Endothelial cell of umbilical vein (primary cell): ENCODE measurements at regions not wholly inside any gene's neighbourhood (a gene's known extent, or its start where the extent isn't known, plus 50 kb on each side); places are given as distances from the start of the nearest gene placed in this dataset.

Experiments
- BruUV-seq: library from RNA; stranded (reverse); fragments of 400-500 nt; replicated peaks from 2 replicates; lab custom pipeline; 2021; lab: Mats Ljungman, UMichigan
- CTCF ChIA-PET: fragments of 300-600, 350-600 bp; sonication (Branson Sonifier 250); formaldehyde crosslinking; loops from one replicate; lab custom pipeline; 2021; ENCODE audit warnings: antibody characterized with exemption, inconsistent platforms; lab: Charles Lee
- POLR2A ChIA-PET: fragments of 300-600, 350-600 bp; sonication (Branson Sonifier 250); formaldehyde crosslinking; loops from one replicate; lab custom pipeline; 2021; ENCODE audit warnings: antibody characterized with exemption, inconsistent platforms; lab: Charles Lee
- DNase-seq: peaks from one replicate; pipeline ENCODE4 v3.0.0-alpha.2; 2011; ENCODE audit warnings: low read depth, low spot score
- FAIRE-seq: peaks from 2 replicates; lab custom pipeline; 2011; peaks lifted over from hg19 to GRCh38; lab: Jason Lieb, UNC
- H2AFZ ChIP-seq: 2 replicates; pipeline ENCODE4 v1.6.0; 2012; ENCODE audit warnings: low read depth, low read length, control low read depth, inconsistent platforms
- H3K27ac ChIP-seq: 2 replicates; pipeline ENCODE4 v1.5.1; 2011; ENCODE audit warnings: low read depth, mild to moderate bottlenecking, control low read depth, low read length, moderate library complexity; ENCODE audit not compliant: insufficient read depth
- H3K27me3 ChIP-seq, 2 experiments: 2 replicates each; pipeline versions ENCODE4 v1.6.0 to v1.6.1; 2011; ENCODE audit warnings: low read length in 2 of 2, mixed read lengths in 1 of 2; ENCODE audit not compliant: control insufficient read depth in 2 of 2, insufficient read depth in 2 of 2
- H3K36me3 ChIP-seq, 2 experiments: 2 replicates in 1 of 2; 3 replicates in 1 of 2; pipeline ENCODE4 v1.5.1; 2011; ENCODE audit warnings: low read length in 2 of 2, mild to moderate bottlenecking in 1 of 2, moderate library complexity in 1 of 2; ENCODE audit not compliant: control insufficient read depth in 2 of 2, insufficient read depth in 2 of 2; ENCODE audit errors: extremely low read depth in 1 of 2
- H3K4me1 ChIP-seq: 3 replicates; pipeline ENCODE4 v1.5.1; 2011; ENCODE audit warnings: mild to moderate bottlenecking, low read length; ENCODE audit not compliant: control insufficient read depth, insufficient read depth; ENCODE audit errors: extremely low read depth
- H3K4me2 ChIP-seq: 2 replicates; pipeline ENCODE4 v1.6.1; 2011; ENCODE audit warnings: low read length, control low read depth, mixed read lengths; ENCODE audit not compliant: insufficient read depth
- H3K4me3 ChIP-seq, 3 experiments: fragments of 200-600 bp in 1 of 3; sonication (generic), shearing (Covaris generic) in 1 of 3; replicated peaks in 1 of 3; 2 replicates each; pipeline ENCODE4 v1.5.1; 2011 to 2016; ENCODE audit warnings: control low read depth in 3 of 3, low read length in 3 of 3, mild to moderate bottlenecking in 2 of 3, inconsistent platforms in 1 of 3, low read depth in 1 of 3, moderate library complexity in 1 of 3; ENCODE audit not compliant: insufficient read depth in 1 of 3
- H3K79me2 ChIP-seq: 2 replicates; pipeline ENCODE4 v1.6.0; 2012; ENCODE audit warnings: low read length, inconsistent platforms; ENCODE audit not compliant: control insufficient read depth, insufficient read depth
- H3K9ac ChIP-seq: replicated peaks from 2 replicates; pipeline ENCODE3; 2011; ENCODE audit warnings: low read length, control low read depth; ENCODE audit not compliant: insufficient read depth; ENCODE audit errors: extremely low read depth
- H3K9me1 ChIP-seq: replicated peaks from 3 replicates; pipeline ENCODE4 v1.6.0; 2011; ENCODE audit warnings: mild to moderate bottlenecking, low read length; ENCODE audit not compliant: control insufficient read depth, insufficient read depth; ENCODE audit errors: extremely low read depth
- H3K9me3 ChIP-seq: replicated peaks from 2 replicates; pipeline ENCODE4 v1.5.1; 2012; ENCODE audit warnings: low read length, inconsistent platforms; ENCODE audit not compliant: control insufficient read depth, insufficient read depth
- H4K20me1 ChIP-seq: replicated peaks from 2 replicates; pipeline ENCODE3; 2011; ENCODE audit warnings: mild to moderate bottlenecking, low read length; ENCODE audit not compliant: control insufficient read depth, insufficient read depth; ENCODE audit errors: extremely low read depth
- CTCF ChIP-seq, 2 donors: IDR thresholded peaks; 1 replicate in 1 of 2; 2 replicates in 1 of 2; pipeline ENCODE4 v1.5.1; 2011; ENCODE audit warnings: low read length in 2 of 2, mild to moderate bottlenecking in 2 of 2, moderate library complexity in 2 of 2, control low read depth in 1 of 2, inconsistent platforms in 1 of 2, low read depth in 1 of 2; ENCODE audit not compliant: insufficient read depth in 1 of 2; ENCODE audit errors: extremely low read depth in 1 of 2
- EZH2 ChIP-seq: IDR thresholded peaks from 2 replicates; pipeline ENCODE4 v1.6.1; 2012; ENCODE audit warnings: borderline replicate concordance, low read depth, mild to moderate bottlenecking, moderate library complexity, low read length, inconsistent platforms; ENCODE audit not compliant: severe bottlenecking
- FOS ChIP-seq: IDR thresholded peaks from 2 replicates; pipeline ENCODE4 v1.6.1; 2011; ENCODE audit warnings: mild to moderate bottlenecking, low read length, moderate library complexity, borderline replicate concordance; ENCODE audit not compliant: insufficient read depth
- GATA2 ChIP-seq: IDR thresholded peaks from 2 replicates; pipeline ENCODE4 v1.7.0; 2011; ENCODE audit warnings: low read depth, mild to moderate bottlenecking, moderate library complexity, mixed read lengths, low read length; ENCODE audit not compliant: insufficient read length, insufficient read depth
- JUN ChIP-seq: IDR thresholded peaks from 2 replicates; pipeline ENCODE4 v1.6.1; 2011; ENCODE audit warnings: borderline replicate concordance, low read depth; ENCODE audit not compliant: insufficient read length, insufficient read depth
- MAX ChIP-seq: IDR thresholded peaks from 2 replicates; pipeline ENCODE4 v1.6.1; 2011; ENCODE audit not compliant: insufficient read depth, insufficient read length
- MYC ChIP-seq: IDR thresholded peaks from one replicate; pipeline ENCODE4 v1.6.1; 2011; ENCODE audit warnings: mild to moderate bottlenecking, low read depth, low read length
- POLR2A ChIP-seq: IDR thresholded peaks from 2 replicates; pipeline ENCODE4 v1.6.1; 2012; ENCODE audit warnings: low read depth, mild to moderate bottlenecking, control low read depth, low read length
- POLR2AphosphoS5 ChIP-seq: IDR thresholded peaks from 2 replicates; pipeline ENCODE4 v1.6.1; 2012; ENCODE audit warnings: low read depth, mild to moderate bottlenecking, control low read depth, low read length, moderate library complexity; ENCODE audit not compliant: insufficient read depth
- dilution Hi-C: fragments of 300-500 bp; cut with MboI; formaldehyde crosslinking; loops from one replicate; pipeline ENCODE4 v1.15.0; 2019; ENCODE audit warnings: low sequenced_read_pairs; ENCODE audit not compliant: extremely low pct_ligation_motif_present
- intact Hi-C: fragments of 100-400 bp; cut with micrococcal nuclease; formaldehyde crosslinking; loops from one replicate; pipeline ENCODE4 v1.10.0; 2022

- no peaks in the 10 kb centered on the region for H3K9me3 ChIP-seq
- DNase-seq (no peak), FAIRE-seq (no peak)
- BruUV-seq: no TSS peak
- no peaks in the 10 kb centered on the region for H3K4me1 ChIP-seq
- H3K79me2 ChIP-seq: no peaks in the 10 kb centered on the region
- H3K4me2 ChIP-seq: no peak overlapping the region
- H3K9ac ChIP-seq: no peak overlapping the region
- no peaks in the 10 kb centered on the region for H4K20me1 ChIP-seq
- no peak overlapping the region for H3K27ac ChIP-seq
- no peaks in the 10 kb centered on the region for H3K9me1 ChIP-seq
- H3K36me3 ChIP-seq: no peaks in the 10 kb centered on the region
- H2AFZ ChIP-seq: no peak overlapping the region
- TF ChIP-seq FOS (no peak), JUN (no peak), POLR2AphosphoS5 (no peak), CTCF (IDR thresholded peaks at IDR 0.05; ENCODE audit: extremely low read depth in 1 of 2, insufficient read depth in 1 of 2, low read depth in 1 of 2, low read length in 2 of 2) (no peak), MAX (no peak), POLR2A (no peak), MYC (no peak), GATA2 (no peak), EZH2 (no peak)
- POLR2A ChIA-PET: no interaction called here
- dilution Hi-C loops (no loop called here), intact Hi-C loops (no loop called here)
- no peaks in the 10 kb centered on the region for H3K27me3 ChIP-seq
- H3K4me3 ChIP-seq: no peak overlapping the region
- CTCF ChIA-PET: no interaction called here
These were observed 443.2 kb upstream of the FGF16 start for GRCh38 chrX:77003956-77004355.
